Endothelial cell of umbilical vein (primary cell): ENCODE measurements at regions not wholly inside any gene's neighbourhood (a gene's known extent, or its start where the extent isn't known, plus 50 kb on each side); places are given as distances from the start of the nearest gene placed in this dataset.

Source experiments
- BruUV-seq: library from RNA; stranded (reverse); fragments of 400-500 nt; replicated peaks from 2 replicates; lab custom pipeline; 2021; lab: Mats Ljungman, UMichigan
- CTCF ChIA-PET: fragments of 300-600, 350-600 bp; sonication (Branson Sonifier 250); formaldehyde crosslinking; loops from one replicate; lab custom pipeline; 2021; ENCODE audit warnings: antibody characterized with exemption, inconsistent platforms; lab: Charles Lee
- POLR2A ChIA-PET: fragments of 300-600, 350-600 bp; sonication (Branson Sonifier 250); formaldehyde crosslinking; loops from one replicate; lab custom pipeline; 2021; ENCODE audit warnings: antibody characterized with exemption, inconsistent platforms; lab: Charles Lee
- DNase-seq: peaks from one replicate; pipeline ENCODE4 v3.0.0-alpha.2; 2011; ENCODE audit warnings: low read depth, low spot score
- FAIRE-seq: peaks from 2 replicates; lab custom pipeline; 2011; peaks lifted over from hg19 to GRCh38; lab: Jason Lieb, UNC
- H2AFZ ChIP-seq: 2 replicates; pipeline ENCODE4 v1.6.0; 2012; ENCODE audit warnings: low read depth, low read length, control low read depth, inconsistent platforms
- H3K27ac ChIP-seq: 2 replicates; pipeline ENCODE4 v1.5.1; 2011; ENCODE audit warnings: low read depth, mild to moderate bottlenecking, control low read depth, low read length, moderate library complexity; ENCODE audit not compliant: insufficient read depth
- H3K27me3 ChIP-seq, 2 experiments: 2 replicates each; pipeline versions ENCODE4 v1.6.0 to v1.6.1; 2011; ENCODE audit warnings: low read length in 2 of 2, mixed read lengths in 1 of 2; ENCODE audit not compliant: control insufficient read depth in 2 of 2, insufficient read depth in 2 of 2
- H3K36me3 ChIP-seq, 2 experiments: 2 replicates in 1 of 2; 3 replicates in 1 of 2; pipeline ENCODE4 v1.5.1; 2011; ENCODE audit warnings: low read length in 2 of 2, mild to moderate bottlenecking in 1 of 2, moderate library complexity in 1 of 2; ENCODE audit not compliant: control insufficient read depth in 2 of 2, insufficient read depth in 2 of 2; ENCODE audit errors: extremely low read depth in 1 of 2
- H3K4me1 ChIP-seq: 3 replicates; pipeline ENCODE4 v1.5.1; 2011; ENCODE audit warnings: mild to moderate bottlenecking, low read length; ENCODE audit not compliant: control insufficient read depth, insufficient read depth; ENCODE audit errors: extremely low read depth
- H3K4me2 ChIP-seq: 2 replicates; pipeline ENCODE4 v1.6.1; 2011; ENCODE audit warnings: low read length, control low read depth, mixed read lengths; ENCODE audit not compliant: insufficient read depth
- H3K4me3 ChIP-seq, 3 experiments: fragments of 200-600 bp in 1 of 3; sonication (generic), shearing (Covaris generic) in 1 of 3; replicated peaks in 1 of 3; 2 replicates each; pipeline ENCODE4 v1.5.1; 2011 to 2016; ENCODE audit warnings: control low read depth in 3 of 3, low read length in 3 of 3, mild to moderate bottlenecking in 2 of 3, inconsistent platforms in 1 of 3, low read depth in 1 of 3, moderate library complexity in 1 of 3; ENCODE audit not compliant: insufficient read depth in 1 of 3
- H3K79me2 ChIP-seq: 2 replicates; pipeline ENCODE4 v1.6.0; 2012; ENCODE audit warnings: low read length, inconsistent platforms; ENCODE audit not compliant: control insufficient read depth, insufficient read depth
- H3K9ac ChIP-seq: replicated peaks from 2 replicates; pipeline ENCODE3; 2011; ENCODE audit warnings: low read length, control low read depth; ENCODE audit not compliant: insufficient read depth; ENCODE audit errors: extremely low read depth
- H3K9me1 ChIP-seq: replicated peaks from 3 replicates; pipeline ENCODE4 v1.6.0; 2011; ENCODE audit warnings: mild to moderate bottlenecking, low read length; ENCODE audit not compliant: control insufficient read depth, insufficient read depth; ENCODE audit errors: extremely low read depth
- H3K9me3 ChIP-seq: replicated peaks from 2 replicates; pipeline ENCODE4 v1.5.1; 2012; ENCODE audit warnings: low read length, inconsistent platforms; ENCODE audit not compliant: control insufficient read depth, insufficient read depth
- H4K20me1 ChIP-seq: replicated peaks from 2 replicates; pipeline ENCODE3; 2011; ENCODE audit warnings: mild to moderate bottlenecking, low read length; ENCODE audit not compliant: control insufficient read depth, insufficient read depth; ENCODE audit errors: extremely low read depth
- EZH2 ChIP-seq: IDR thresholded peaks from 2 replicates; pipeline ENCODE4 v1.6.1; 2012; ENCODE audit warnings: borderline replicate concordance, low read depth, mild to moderate bottlenecking, moderate library complexity, low read length, inconsistent platforms; ENCODE audit not compliant: severe bottlenecking
- FOS ChIP-seq: IDR thresholded peaks from 2 replicates; pipeline ENCODE4 v1.6.1; 2011; ENCODE audit warnings: mild to moderate bottlenecking, low read length, moderate library complexity, borderline replicate concordance; ENCODE audit not compliant: insufficient read depth
- GATA2 ChIP-seq: IDR thresholded peaks from 2 replicates; pipeline ENCODE4 v1.7.0; 2011; ENCODE audit warnings: low read depth, mild to moderate bottlenecking, moderate library complexity, mixed read lengths, low read length; ENCODE audit not compliant: insufficient read length, insufficient read depth
- JUN ChIP-seq: IDR thresholded peaks from 2 replicates; pipeline ENCODE4 v1.6.1; 2011; ENCODE audit warnings: borderline replicate concordance, low read depth; ENCODE audit not compliant: insufficient read length, insufficient read depth
- MYC ChIP-seq: IDR thresholded peaks from one replicate; pipeline ENCODE4 v1.6.1; 2011; ENCODE audit warnings: mild to moderate bottlenecking, low read depth, low read length
- POLR2A ChIP-seq: IDR thresholded peaks from 2 replicates; pipeline ENCODE4 v1.6.1; 2012; ENCODE audit warnings: low read depth, mild to moderate bottlenecking, control low read depth, low read length
- POLR2AphosphoS5 ChIP-seq: IDR thresholded peaks from 2 replicates; pipeline ENCODE4 v1.6.1; 2012; ENCODE audit warnings: low read depth, mild to moderate bottlenecking, control low read depth, low read length, moderate library complexity; ENCODE audit not compliant: insufficient read depth
- dilution Hi-C: fragments of 300-500 bp; cut with MboI; formaldehyde crosslinking; loops from one replicate; pipeline ENCODE4 v1.15.0; 2019; ENCODE audit warnings: low sequenced_read_pairs; ENCODE audit not compliant: extremely low pct_ligation_motif_present
- intact Hi-C: fragments of 100-400 bp; cut with micrococcal nuclease; formaldehyde crosslinking; loops from one replicate; pipeline ENCODE4 v1.10.0; 2022
- TF ChIP-seq, protein P1 (sequence below): IDR thresholded peaks from 2 replicates; pipeline ENCODE4 v1.6.1; 2011; ENCODE audit not compliant: insufficient read depth, insufficient read length
- TF ChIP-seq, protein P2 (sequence below), 2 donors: IDR thresholded peaks; 1 replicate in 1 of 2; 2 replicates in 1 of 2; pipeline ENCODE4 v1.5.1; 2011; ENCODE audit warnings: low read length in 2 of 2, mild to moderate bottlenecking in 2 of 2, moderate library complexity in 2 of 2, control low read depth in 1 of 2, inconsistent platforms in 1 of 2, low read depth in 1 of 2; ENCODE audit not compliant: insufficient read depth in 1 of 2; ENCODE audit errors: extremely low read depth in 1 of 2

DNA sequence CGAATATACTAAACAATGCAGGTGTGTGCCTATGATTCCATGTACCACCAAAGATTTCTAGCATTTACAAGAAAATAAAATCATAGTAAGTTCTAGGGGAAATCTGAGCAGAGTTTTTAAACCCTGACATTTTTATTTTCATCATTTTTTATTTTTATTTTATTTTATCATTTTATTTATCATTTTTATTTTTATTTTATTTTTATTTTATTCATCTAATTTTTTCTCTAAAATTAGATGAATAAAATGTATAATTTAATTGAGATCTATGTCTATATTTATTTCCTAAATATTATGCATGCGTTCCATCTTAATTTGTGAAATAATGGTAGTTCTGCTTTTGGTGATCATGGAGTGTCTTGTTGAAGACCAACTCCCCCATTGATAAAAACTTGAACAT lies 257.6 kb upstream of the DOK6 start:
- FAIRE-seq (no peak), DNase-seq (no peak)
- CTCF ChIA-PET: no interaction called here
- H3K36me3 ChIP-seq: no peaks in the 10 kb centered on the region
- H3K4me1 ChIP-seq: no peaks in the 10 kb centered on the region
- no peak overlapping the region for H3K27ac ChIP-seq
- H3K9me1 ChIP-seq: no peaks in the 10 kb centered on the region
- H4K20me1 ChIP-seq: no peaks in the 10 kb centered on the region
- no peak overlapping the region for H3K9ac ChIP-seq
- intact Hi-C loops: no loop called here
- no peak for TF ChIP-seq POLR2A
- TF ChIP-seq, protein P1, sequence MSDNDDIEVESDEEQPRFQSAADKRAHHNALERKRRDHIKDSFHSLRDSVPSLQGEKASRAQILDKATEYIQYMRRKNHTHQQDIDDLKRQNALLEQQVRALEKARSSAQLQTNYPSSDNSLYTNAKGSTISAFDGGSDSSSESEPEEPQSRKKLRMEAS: no peak
- TF ChIP-seq MYC: no peak
- TF ChIP-seq GATA2: no peak
- no peak for TF ChIP-seq FOS
- TF ChIP-seq, protein P2, sequence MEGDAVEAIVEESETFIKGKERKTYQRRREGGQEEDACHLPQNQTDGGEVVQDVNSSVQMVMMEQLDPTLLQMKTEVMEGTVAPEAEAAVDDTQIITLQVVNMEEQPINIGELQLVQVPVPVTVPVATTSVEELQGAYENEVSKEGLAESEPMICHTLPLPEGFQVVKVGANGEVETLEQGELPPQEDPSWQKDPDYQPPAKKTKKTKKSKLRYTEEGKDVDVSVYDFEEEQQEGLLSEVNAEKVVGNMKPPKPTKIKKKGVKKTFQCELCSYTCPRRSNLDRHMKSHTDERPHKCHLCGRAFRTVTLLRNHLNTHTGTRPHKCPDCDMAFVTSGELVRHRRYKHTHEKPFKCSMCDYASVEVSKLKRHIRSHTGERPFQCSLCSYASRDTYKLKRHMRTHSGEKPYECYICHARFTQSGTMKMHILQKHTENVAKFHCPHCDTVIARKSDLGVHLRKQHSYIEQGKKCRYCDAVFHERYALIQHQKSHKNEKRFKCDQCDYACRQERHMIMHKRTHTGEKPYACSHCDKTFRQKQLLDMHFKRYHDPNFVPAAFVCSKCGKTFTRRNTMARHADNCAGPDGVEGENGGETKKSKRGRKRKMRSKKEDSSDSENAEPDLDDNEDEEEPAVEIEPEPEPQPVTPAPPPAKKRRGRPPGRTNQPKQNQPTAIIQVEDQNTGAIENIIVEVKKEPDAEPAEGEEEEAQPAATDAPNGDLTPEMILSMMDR (IDR thresholded peaks at IDR 0.05; ENCODE audit: extremely low read depth in 1 of 2, insufficient read depth in 1 of 2, low read depth in 1 of 2, low read length in 2 of 2): no peak
- TF ChIP-seq JUN: no peak
- no peak for TF ChIP-seq POLR2AphosphoS5
- TF ChIP-seq EZH2: no peak
- dilution Hi-C loops: no loop called here
- no peak overlapping the region for H3K4me2 ChIP-seq
- no peaks in the 10 kb centered on the region for H3K9me3 ChIP-seq
- no peak overlapping the region for H2AFZ ChIP-seq
- BruUV-seq: no TSS peak
- POLR2A ChIA-PET: no interaction called here
- H3K27me3 ChIP-seq: no peaks in the 10 kb centered on the region
- H3K79me2 ChIP-seq: no peaks in the 10 kb centered on the region
- no peak overlapping the region for H3K4me3 ChIP-seq
